IMR-90 (cell line): ENCODE measurements at regions not wholly inside any gene's neighbourhood (a gene's known extent, or its start where the extent isn't known, plus 50 kb on each side); places are given as distances from the start of the nearest gene placed in this dataset.

Experiments
- ATAC-seq: fragments of 200-7000 bp; cut with Tn5 transposase; 2 replicates; pipeline ENCODE4 v1.9.1; 2020; ENCODE audit warnings: low read depth, mild to moderate bottlenecking, moderate library complexity
- BruUV-seq: library from RNA; stranded (reverse); fragments of 400-500 nt; replicated peaks from 2 replicates; lab custom pipeline; 2021; lab: Mats Ljungman, UMichigan
- CTCF ChIA-PET: fragments of 300-600 bp; formaldehyde crosslinking; extraction: SDS; loops from one replicate; lab custom pipeline; 2021; ENCODE audit warnings: antibody characterized with exemption; lab: Yijun Ruan, JAX
- POLR2A ChIA-PET: fragments of 300-600 bp; sonication (Branson Sonifier 250); formaldehyde crosslinking; loops from one replicate; lab custom pipeline; 2022; ENCODE audit warnings: antibody characterized with exemption; ENCODE audit not compliant: unreplicated experiment; lab: Charles Lee
- DNase-seq: peaks from one replicate; pipeline ENCODE4 v3.0.0; 2013
- H2AFZ ChIP-seq: replicated peaks from 2 replicates; pipeline ENCODE3; 2013; ENCODE audit warnings: low read length, mild to moderate bottlenecking; ENCODE audit not compliant: poor library complexity
- H2AK5ac ChIP-seq: 2 replicates; pipeline ENCODE4 v1.6.1; 2013; ENCODE audit warnings: low read depth, low read length, inconsistent platforms
- H2AK9ac ChIP-seq: replicated peaks from 2 replicates; pipeline ENCODE3; 2013; ENCODE audit warnings: mild to moderate bottlenecking, low read depth, low read length, moderate library complexity; ENCODE audit not compliant: poor library complexity
- H2BK120ac ChIP-seq: 2 replicates; pipeline ENCODE4 v1.6.1; 2013; ENCODE audit warnings: low read depth, low read length, inconsistent platforms
- H2BK15ac ChIP-seq: 3 replicates; pipeline ENCODE4 v1.6.1; 2013; ENCODE audit warnings: low read depth, low read length, inconsistent platforms
- H2BK20ac ChIP-seq: 2 replicates; pipeline ENCODE4 v1.6.1; 2013; ENCODE audit warnings: low read depth, mild to moderate bottlenecking, inconsistent platforms, low read length, moderate library complexity
- H2BK5ac ChIP-seq: 2 replicates; pipeline ENCODE4 v1.6.1; 2013; ENCODE audit warnings: mild to moderate bottlenecking, low read depth, low read length, inconsistent platforms; ENCODE audit not compliant: poor library complexity, severe bottlenecking
- H3K14ac ChIP-seq: replicated peaks from 2 replicates; pipeline ENCODE4 v1.6.1; 2013; ENCODE audit warnings: low read depth, low read length, inconsistent platforms
- H3K18ac ChIP-seq: 2 replicates; pipeline ENCODE4 v1.6.1; 2013; ENCODE audit warnings: low read depth, low read length, control low read depth
- H3K23ac ChIP-seq: 2 replicates; pipeline ENCODE4 v1.6.1; 2013; ENCODE audit warnings: low read depth, low read length, inconsistent platforms
- H3K27ac ChIP-seq: 2 replicates; pipeline ENCODE4 v1.5.1; 2013; ENCODE audit warnings: mild to moderate bottlenecking, control low read depth, low read length; ENCODE audit not compliant: insufficient read depth
- H3K27me3 ChIP-seq: 2 replicates; pipeline ENCODE4 v1.6.1; 2013; ENCODE audit warnings: low read length; ENCODE audit not compliant: control insufficient read depth, insufficient read depth
- H3K36me3 ChIP-seq: 2 replicates; pipeline ENCODE4 v1.6.1; 2013; ENCODE audit warnings: low read length, mixed read lengths; ENCODE audit not compliant: control insufficient read depth, insufficient read depth
- H3K4ac ChIP-seq: 2 replicates; pipeline ENCODE4 v1.6.1; 2013; ENCODE audit warnings: low read depth, low read length, inconsistent platforms
- H3K4me1 ChIP-seq: 2 replicates; pipeline ENCODE4 v1.6.1; 2013; ENCODE audit warnings: low read length, mixed read lengths; ENCODE audit not compliant: control insufficient read depth, insufficient read depth
- H3K4me2 ChIP-seq: 2 replicates; pipeline ENCODE4 v1.6.1; 2013; ENCODE audit warnings: low read depth, mild to moderate bottlenecking, control low read depth, low read length, moderate library complexity
- H3K4me3 ChIP-seq: 2 replicates; pipeline ENCODE4 v1.5.1; 2013; ENCODE audit warnings: low read depth, mild to moderate bottlenecking, control low read depth, low read length, moderate library complexity; ENCODE audit not compliant: insufficient read depth
- H3K56ac ChIP-seq: 2 replicates; pipeline ENCODE4 v1.6.1; 2013; ENCODE audit warnings: low read length, inconsistent platforms; ENCODE audit not compliant: insufficient read depth; ENCODE audit errors: extremely low read depth
- H3K79me1 ChIP-seq, 2 experiments: 2 replicates each; pipeline ENCODE4 v1.6.1; 2013; ENCODE audit warnings: low read length in 2 of 2, inconsistent platforms in 1 of 2, low read depth in 1 of 2
- H3K9ac ChIP-seq: 2 replicates; pipeline ENCODE4 v1.6.1; 2013; ENCODE audit warnings: low read depth, low read length, control low read depth
- H3K9me1 ChIP-seq: 2 replicates; pipeline ENCODE4 v1.6.1; 2013; ENCODE audit warnings: low read length, inconsistent platforms; ENCODE audit not compliant: insufficient read depth
- H3K9me3 ChIP-seq: 2 replicates; pipeline ENCODE4 v1.6.1; 2013; ENCODE audit warnings: low read length; ENCODE audit not compliant: control insufficient read depth, insufficient read depth
- H4K20me1 ChIP-seq: 2 replicates; pipeline ENCODE4 v1.6.1; 2013; ENCODE audit warnings: low read length, inconsistent platforms; ENCODE audit not compliant: insufficient read depth
- H4K5ac ChIP-seq: 2 replicates; pipeline ENCODE4 v1.6.1; 2013; ENCODE audit warnings: mild to moderate bottlenecking, low read depth, low read length, control low read depth
- H4K8ac ChIP-seq, 2 experiments: 2 replicates each; pipeline ENCODE4 v1.6.1; 2013; ENCODE audit warnings: low read depth in 2 of 2, low read length in 2 of 2, control low read depth in 1 of 2, inconsistent platforms in 1 of 2
- H4K91ac ChIP-seq: 2 replicates; pipeline ENCODE4 v1.6.1; 2013; ENCODE audit warnings: low read depth, low read length, inconsistent platforms; ENCODE audit not compliant: insufficient read depth
- BHLHE40 ChIP-seq: fragments of 150-350 bp; IDR thresholded peaks from 2 replicates; pipeline ENCODE4 v1.6.1; 2016; ENCODE audit warnings: mild to moderate bottlenecking, low read depth, low read length
- CEBPB ChIP-seq: IDR thresholded peaks from 2 replicates; pipeline ENCODE4 v1.6.1; 2012; ENCODE audit warnings: low read depth, low read length, improper control_type of control experiment
- CHD1 ChIP-seq: IDR thresholded peaks from 2 replicates; pipeline ENCODE4 v1.6.1; 2012; ENCODE audit warnings: low read depth, low read length, improper control_type of control experiment
- FOS ChIP-seq: fragments of 150-350 bp; IDR thresholded peaks from 2 replicates; pipeline ENCODE4 v1.6.1; 2016; ENCODE audit warnings: low read depth, low read length
- MAFK ChIP-seq: IDR thresholded peaks from 2 replicates; pipeline ENCODE4 v1.6.1; 2012; ENCODE audit warnings: low read depth, low read length, improper control_type of control experiment
- MAZ ChIP-seq: IDR thresholded peaks from 2 replicates; pipeline ENCODE4 v1.6.1; 2012; ENCODE audit warnings: low read depth, mild to moderate bottlenecking, low read length, improper control_type of control experiment, moderate library complexity, borderline replicate concordance
- MXI1 ChIP-seq: IDR thresholded peaks from 2 replicates; pipeline ENCODE4 v1.6.1; 2012; ENCODE audit warnings: low read depth, mild to moderate bottlenecking, low read length, moderate library complexity, borderline replicate concordance
- NFE2L2 ChIP-seq: fragments of 150-350 bp; IDR thresholded peaks from 2 replicates; pipeline ENCODE4 v1.6.1; 2016; ENCODE audit warnings: low read depth, mild to moderate bottlenecking, low read length
- POLR2A ChIP-seq: IDR thresholded peaks from 2 replicates; pipeline ENCODE4 v1.6.1; 2012; ENCODE audit warnings: mild to moderate bottlenecking, low read depth, low read length
- RAD21 ChIP-seq: IDR thresholded peaks from 2 replicates; pipeline ENCODE4 v1.6.1; 2012; ENCODE audit warnings: low read length, improper control_type of control experiment
- RCOR1 ChIP-seq: IDR thresholded peaks from 2 replicates; pipeline ENCODE4 v1.6.1; 2012; ENCODE audit warnings: mild to moderate bottlenecking, low read length, improper control_type of control experiment; ENCODE audit not compliant: insufficient replicate concordance
- RFX5 ChIP-seq: IDR thresholded peaks from 2 replicates; pipeline ENCODE4 v1.8.0; 2012; ENCODE audit warnings: low read depth, mild to moderate bottlenecking, low read length, moderate library complexity
- SMC3 ChIP-seq: fragments of 150-350 bp; IDR thresholded peaks from 2 replicates; pipeline ENCODE4 v1.6.1; 2016; ENCODE audit warnings: low read depth, mild to moderate bottlenecking, antibody characterized with exemption, low read length, moderate library complexity
- WGBS, 2 experiments: methylation state at CpG; one replicate each; pipeline versions ENCODE4 v1.1.5 to v1.1.7; 2013; ENCODE audit warnings: missing lambda C conversion rate in 2 of 2; ENCODE audit not compliant: insufficient read length in 1 of 2; ENCODE audit errors: extremely low coverage in 2 of 2; 5-methylcytosine and 5-hydroxymethylcytosine counted together
- dilution Hi-C: fragments of 300-500 bp; cut with HindIII; formaldehyde crosslinking; loops from one replicate; pipeline ENCODE4 v1.14.3; 2018; ENCODE audit warnings: low sequenced_read_pairs; ENCODE audit not compliant: unreplicated experiment
- in situ Hi-C: fragments of 300-500 bp; cut with MboI; formaldehyde crosslinking; loops from 3 replicates; pipeline ENCODE4 v1.14.3; 2019; ENCODE audit warnings: low sequenced_read_pairs, inconsistent platforms, mixed read lengths
- intact Hi-C: fragments of 100-400 bp; cut with micrococcal nuclease; formaldehyde crosslinking; loops from 2 replicates; pipeline ENCODE4 v1.10.0; 2022
- TF ChIP-seq, protein P1 (sequence below): conservative IDR thresholded peaks from 2 replicates; pipeline ENCODE4 v1.5.1; 2012; ENCODE audit warnings: mild to moderate bottlenecking, low read depth, low read length, improper control_type of control experiment
- TF ChIP-seq, protein P2 (sequence below): fragments of 150-350 bp; IDR thresholded peaks from 2 replicates; pipeline ENCODE4 v1.6.1; 2016; ENCODE audit warnings: low read depth, mild to moderate bottlenecking, low read length, moderate library complexity, borderline replicate concordance
- TF ChIP-seq, protein P3 (sequence below): fragments of 150-350 bp; IDR thresholded peaks from 2 replicates; pipeline ENCODE4 v1.6.1; 2017; ENCODE audit warnings: mild to moderate bottlenecking, antibody characterized with exemption, low read length, low read depth

DNA sequence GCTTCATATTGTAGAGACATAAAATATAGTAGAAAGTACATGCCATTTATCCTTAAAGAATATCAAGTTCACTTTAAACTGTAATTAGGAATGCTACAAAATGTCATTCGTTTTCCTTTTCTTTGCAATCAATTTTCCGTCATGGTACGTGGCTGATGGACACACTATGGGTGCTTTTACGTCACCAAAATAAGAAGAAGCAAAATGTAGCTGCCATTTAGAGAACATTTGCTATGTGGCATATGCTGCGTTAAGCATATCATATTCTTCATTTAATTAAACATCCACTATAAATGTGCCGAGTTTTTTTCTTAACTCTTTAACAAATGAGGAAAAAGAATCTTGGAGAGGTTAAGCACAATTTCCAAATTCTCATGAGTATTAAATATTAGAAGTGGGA is 1358.5 kb upstream of the NXPH2 start:
- H3K36me3 ChIP-seq = no peaks in the 10 kb centered on the region
- H2AFZ ChIP-seq = no peak overlapping the region
- ATAC-seq = no peak
- H3K9ac ChIP-seq = no peak overlapping the region
- no peaks in the 10 kb centered on the region for H4K20me1 ChIP-seq
- in situ Hi-C loops = no loop called here
- no peak overlapping the region for H4K8ac ChIP-seq
- no peaks in the 10 kb centered on the region for H3K4me1 ChIP-seq
- H2BK15ac ChIP-seq = no peak overlapping the region
- H2AK5ac ChIP-seq = no peak overlapping the region
- no peak overlapping the region for H2BK5ac ChIP-seq
- no peak for TF ChIP-seq POLR2A
- TF ChIP-seq RCOR1 = no peak
- TF ChIP-seq RAD21 = no peak
- no peak for TF ChIP-seq SMC3
- no peak for TF ChIP-seq CEBPB
- TF ChIP-seq, protein P1, sequence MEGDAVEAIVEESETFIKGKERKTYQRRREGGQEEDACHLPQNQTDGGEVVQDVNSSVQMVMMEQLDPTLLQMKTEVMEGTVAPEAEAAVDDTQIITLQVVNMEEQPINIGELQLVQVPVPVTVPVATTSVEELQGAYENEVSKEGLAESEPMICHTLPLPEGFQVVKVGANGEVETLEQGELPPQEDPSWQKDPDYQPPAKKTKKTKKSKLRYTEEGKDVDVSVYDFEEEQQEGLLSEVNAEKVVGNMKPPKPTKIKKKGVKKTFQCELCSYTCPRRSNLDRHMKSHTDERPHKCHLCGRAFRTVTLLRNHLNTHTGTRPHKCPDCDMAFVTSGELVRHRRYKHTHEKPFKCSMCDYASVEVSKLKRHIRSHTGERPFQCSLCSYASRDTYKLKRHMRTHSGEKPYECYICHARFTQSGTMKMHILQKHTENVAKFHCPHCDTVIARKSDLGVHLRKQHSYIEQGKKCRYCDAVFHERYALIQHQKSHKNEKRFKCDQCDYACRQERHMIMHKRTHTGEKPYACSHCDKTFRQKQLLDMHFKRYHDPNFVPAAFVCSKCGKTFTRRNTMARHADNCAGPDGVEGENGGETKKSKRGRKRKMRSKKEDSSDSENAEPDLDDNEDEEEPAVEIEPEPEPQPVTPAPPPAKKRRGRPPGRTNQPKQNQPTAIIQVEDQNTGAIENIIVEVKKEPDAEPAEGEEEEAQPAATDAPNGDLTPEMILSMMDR = no peak
- no peak for TF ChIP-seq FOS
- no peak for TF ChIP-seq CHD1
- TF ChIP-seq, protein P2, sequence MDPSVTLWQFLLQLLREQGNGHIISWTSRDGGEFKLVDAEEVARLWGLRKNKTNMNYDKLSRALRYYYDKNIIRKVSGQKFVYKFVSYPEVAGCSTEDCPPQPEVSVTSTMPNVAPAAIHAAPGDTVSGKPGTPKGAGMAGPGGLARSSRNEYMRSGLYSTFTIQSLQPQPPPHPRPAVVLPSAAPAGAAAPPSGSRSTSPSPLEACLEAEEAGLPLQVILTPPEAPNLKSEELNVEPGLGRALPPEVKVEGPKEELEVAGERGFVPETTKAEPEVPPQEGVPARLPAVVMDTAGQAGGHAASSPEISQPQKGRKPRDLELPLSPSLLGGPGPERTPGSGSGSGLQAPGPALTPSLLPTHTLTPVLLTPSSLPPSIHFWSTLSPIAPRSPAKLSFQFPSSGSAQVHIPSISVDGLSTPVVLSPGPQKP = no peak
- no peak for TF ChIP-seq BHLHE40
- no peak for TF ChIP-seq NFE2L2
- TF ChIP-seq, protein P3, sequence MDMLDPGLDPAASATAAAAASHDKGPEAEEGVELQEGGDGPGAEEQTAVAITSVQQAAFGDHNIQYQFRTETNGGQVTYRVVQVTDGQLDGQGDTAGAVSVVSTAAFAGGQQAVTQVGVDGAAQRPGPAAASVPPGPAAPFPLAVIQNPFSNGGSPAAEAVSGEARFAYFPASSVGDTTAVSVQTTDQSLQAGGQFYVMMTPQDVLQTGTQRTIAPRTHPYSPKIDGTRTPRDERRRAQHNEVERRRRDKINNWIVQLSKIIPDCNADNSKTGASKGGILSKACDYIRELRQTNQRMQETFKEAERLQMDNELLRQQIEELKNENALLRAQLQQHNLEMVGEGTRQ = no peak
- TF ChIP-seq MAFK = no peak
- no peak for TF ChIP-seq MAZ
- TF ChIP-seq RFX5 = no peak
- TF ChIP-seq MXI1 = no peak
- H3K9me1 ChIP-seq = no peaks in the 10 kb centered on the region
- no peak overlapping the region for H3K27ac ChIP-seq
- H2BK20ac ChIP-seq = no peak overlapping the region
- no peak overlapping the region for H3K4me2 ChIP-seq
- no CpG with 5 or more reads among the region's 6 CpGs for WGBS, 2 experiments
- no peak overlapping the region for H3K18ac ChIP-seq
- H3K9me3 ChIP-seq = peaks cover 2% of the 10 kb centered on the region
- dilution Hi-C loops = no loop called here
- no peak overlapping the region for H2BK120ac ChIP-seq
- H3K27me3 ChIP-seq = no peaks in the 10 kb centered on the region
- H2AK9ac ChIP-seq = no peak overlapping the region
- CTCF ChIA-PET = no interaction called here
- no peak overlapping the region for H3K14ac ChIP-seq
- no peak overlapping the region for H4K5ac ChIP-seq
- H3K56ac ChIP-seq = no peak overlapping the region
- no peak overlapping the region for H3K4ac ChIP-seq
- BruUV-seq = no TSS peak
- POLR2A ChIA-PET = no interaction called here
- H3K23ac ChIP-seq = no peak overlapping the region
- no peak for DNase-seq
- intact Hi-C loops = no loop called here
- no peaks in the 10 kb centered on the region for H3K79me1 ChIP-seq
- no peak overlapping the region for H3K4me3 ChIP-seq
- H4K91ac ChIP-seq = no peak overlapping the region
